CD4-positive, alpha-beta T cell treated with Interleukin-12 subunit alpha and Interleukin-12 subunit beta, for 1 hour (primary cell): ENCODE measurements at regions not wholly inside any gene's neighbourhood (a gene's known extent, or its start where the extent isn't known, plus 50 kb on each side); places are given as distances from the start of the nearest gene placed in this dataset.

Experiments
- DNase-seq: peaks from one replicate; pipeline ENCODE4 v3.0.0-alpha.2; 2020

GRCh38 chr4:32129967-32130366 is 1409.8 kb downstream of the PCDH7 start:
- DNase-seq: no peak

- no peak for DNase-seq
These were observed 1413.0 kb downstream of the PCDH7 start for GRCh38 chr4:32133141-32133540.

GRCh38 chr4:32133734-32134133 is 1413.6 kb downstream of the PCDH7 start:
- no peak for DNase-seq

- no peak for DNase-seq
These were observed 1415.5 kb downstream of the PCDH7 start for GRCh38 chr4:32135642-32136041.

- no peak for DNase-seq
These were observed 1416.1 kb downstream of the PCDH7 start for GRCh38 chr4:32136081-32136787.

- no peak for DNase-seq
These were observed 1420.5 kb downstream of the PCDH7 start for GRCh38 chr4:32140636-32141035.

GRCh38 chr4:32142075-32142474 is 1421.9 kb downstream of the PCDH7 start:
- no peak for DNase-seq

GRCh38 chr4:32145987-32146386 is 1425.8 kb downstream of the PCDH7 start:
- DNase-seq: no peak

- no peak for DNase-seq
These were observed 1427.4 kb downstream of the PCDH7 start for GRCh38 chr4:32147446-32148085.

GRCh38 chr4:32148111-32148666 is 1428.0 kb downstream of the PCDH7 start:
- DNase-seq: no peak

GRCh38 chr4:32158961-32159360 is 1438.8 kb downstream of the PCDH7 start:
- DNase-seq: no peak

GRCh38 chr4:32161392-32161791 is 1441.2 kb downstream of the PCDH7 start:
- no peak for DNase-seq

GRCh38 chr4:32163125-32163524 is 1443.0 kb downstream of the PCDH7 start:
- no peak for DNase-seq

- no peak for DNase-seq
These were observed 1449.7 kb downstream of the PCDH7 start for GRCh38 chr4:32169841-32170240.

GRCh38 chr4:32172086-32172485 is 1451.9 kb downstream of the PCDH7 start:
- no peak for DNase-seq

- DNase-seq: no peak
These were observed 1452.6 kb downstream of the PCDH7 start for GRCh38 chr4:32172761-32173160.

GRCh38 chr4:32180086-32180485 is 1459.9 kb downstream of the PCDH7 start:
- no peak for DNase-seq

GRCh38 chr4:32184186-32184585 is 1464.0 kb downstream of the PCDH7 start:
- no peak for DNase-seq

- no peak for DNase-seq
These were observed 1469.0 kb downstream of the PCDH7 start for GRCh38 chr4:32189130-32189529.

GRCh38 chr4:32189788-32190187 is 1469.6 kb downstream of the PCDH7 start:
- no peak for DNase-seq

GRCh38 chr4:32191961-32192360 is 1471.8 kb downstream of the PCDH7 start:
- no peak for DNase-seq

GRCh38 chr4:32192363-32192762 is 1472.2 kb downstream of the PCDH7 start:
- DNase-seq: no peak

- no peak for DNase-seq
These were observed 1472.8 kb downstream of the PCDH7 start for GRCh38 chr4:32192991-32193390.

GRCh38 chr4:32196950-32197688 is 1477.0 kb downstream of the PCDH7 start:
- no peak for DNase-seq
